Naive thymus-derived CD4-positive, alpha-beta T cell (primary cell): ENCODE measurements at regions not wholly inside any gene's neighbourhood (a gene's known extent, or its start where the extent isn't known, plus 50 kb on each side); places are given as distances from the start of the nearest gene placed in this dataset.
"Not testable (repeated sequence)": the region's sequence is repeated elsewhere in the genome, so short reads cannot be mapped to it uniquely, and the experiment has no call there.

Source experiments
- ATAC-seq: fragments of 150-1000 bp; cut with Tn5 transposase; 2 replicates; pipeline ENCODE4 v1.10.0; 2021; ENCODE audit warnings: mild to moderate bottlenecking, moderate library complexity
- CTCF ChIA-PET: fragments of 350-600 bp; sonication (Branson Sonifier 250); formaldehyde crosslinking; loops from one replicate; lab custom pipeline; 2021; ENCODE audit warnings: antibody characterized with exemption; lab: Charles Lee
- POLR2A ChIA-PET: fragments of 350-600 bp; sonication (Branson Sonifier 250); formaldehyde crosslinking; loops from one replicate; lab custom pipeline; 2021; ENCODE audit warnings: antibody characterized with exemption, inconsistent platforms; lab: Charles Lee
- DNase-seq, 9 donors: peaks; one replicate each; pipeline versions ENCODE4 v3.0.0 to v3.0.0-alpha.2; 2020 to 2022; ENCODE audit warnings: mixed read lengths in 1 of 9
- H3K27ac ChIP-seq: one replicate; pipeline ENCODE4 v1.7.0; 2013; ENCODE audit warnings: mild to moderate bottlenecking, low read depth, low read length, moderate library complexity
- H3K27me3 ChIP-seq, 2 donors: one replicate each; pipeline ENCODE4 v1.7.0; 2013; ENCODE audit warnings: low read length in 2 of 2, mild to moderate bottlenecking in 2 of 2, moderate library complexity in 2 of 2; ENCODE audit not compliant: control insufficient read depth in 2 of 2, insufficient read depth in 2 of 2
- H3K36me3 ChIP-seq, 3 experiments: 1 replicate in 2 of 3; 2 replicates in 1 of 3; pipeline ENCODE4 v1.7.0; 2013; ENCODE audit warnings: low read length in 3 of 3, mild to moderate bottlenecking in 3 of 3, moderate library complexity in 1 of 3; ENCODE audit not compliant: insufficient read depth in 3 of 3, control insufficient read depth in 2 of 3
- H3K4me1 ChIP-seq, 2 donors: one replicate each; pipeline ENCODE4 v1.7.0; 2013; ENCODE audit warnings: low read length in 2 of 2, mild to moderate bottlenecking in 2 of 2, moderate library complexity in 1 of 2; ENCODE audit not compliant: control insufficient read depth in 2 of 2, insufficient read depth in 2 of 2
- H3K4me3 ChIP-seq: 2 replicates; pipeline ENCODE4 v1.7.0; 2013; ENCODE audit warnings: mild to moderate bottlenecking, low read length
- H3K9me3 ChIP-seq, 3 experiments: 1 replicate in 2 of 3; 2 replicates in 1 of 3; pipeline ENCODE4 v1.7.0; 2013; ENCODE audit warnings: low read length in 3 of 3; ENCODE audit not compliant: control insufficient read depth in 2 of 3
- H3K27ac Mint-ChIP-seq, 9 donors: one replicate each; pipeline ENCODE4 v1.8.0; 2020 to 2022; ENCODE audit warnings: mixed read lengths in 9 of 9, mild to moderate bottlenecking in 8 of 9, moderate library complexity in 5 of 9, inconsistent platforms in 2 of 9
- H3K27me3 Mint-ChIP-seq, 5 donors: one replicate each; pipeline ENCODE4 v1.8.0; 2021 to 2022; ENCODE audit warnings: mixed read lengths in 5 of 5, mild to moderate bottlenecking in 1 of 5
- H3K36me3 Mint-ChIP-seq, 5 donors: one replicate each; pipeline ENCODE4 v1.8.0; 2020 to 2022; ENCODE audit warnings: mixed read lengths in 5 of 5, mild to moderate bottlenecking in 3 of 5, inconsistent platforms in 1 of 5
- H3K4me1 Mint-ChIP-seq, 7 donors: one replicate each; pipeline ENCODE4 v1.8.0; 2020 to 2022; ENCODE audit warnings: mixed read lengths in 7 of 7, mild to moderate bottlenecking in 3 of 7, inconsistent platforms in 1 of 7
- H3K4me3 Mint-ChIP-seq, 10 donors: one replicate each; pipeline ENCODE4 v1.8.0; 2020 to 2022; ENCODE audit warnings: mild to moderate bottlenecking in 10 of 10, mixed read lengths in 10 of 10, moderate library complexity in 6 of 10, inconsistent platforms in 2 of 10
- H3K9me3 Mint-ChIP-seq, 11 donors: one replicate each; pipeline ENCODE4 v1.8.0; 2020 to 2022; ENCODE audit warnings: mixed read lengths in 11 of 11, mild to moderate bottlenecking in 4 of 11, inconsistent platforms in 1 of 11, moderate library complexity in 1 of 11
- intact Hi-C, 2 donors: fragments of 100-400 bp; cut with micrococcal nuclease; formaldehyde crosslinking; loops; one replicate each; pipeline ENCODE4 v1.15.1; 2023

- DNase-seq (no peak), ATAC-seq (no peak)
- Mint-ChIP-seq H3K9me3 (peaks cover 0 to 39% (median 6%) of the 10 kb centered on the region in 11 donors), H3K36me3 (no peaks in the 10 kb centered on the region), H3K27ac (no peak overlapping the region), H3K4me1 (no peaks in the 10 kb centered on the region), H3K27me3 (peaks cover 0 to 7% (median 0%) of the 10 kb centered on the region in 5 donors), H3K4me3 (no peak overlapping the region)
- ChIA-PET CTCF (no interaction called here), POLR2A (no interaction called here)
- no peaks in the 10 kb centered on the region for H3K4me1 ChIP-seq
- intact Hi-C loops, result no loop called here
- no peaks in the 10 kb centered on the region for H3K27me3 ChIP-seq
- H3K36me3 ChIP-seq, result no peaks in the 10 kb centered on the region
- no peak overlapping the region for H3K27ac ChIP-seq
- H3K9me3 ChIP-seq, result no peaks in the 10 kb centered on the region
- H3K4me3 ChIP-seq, result no peak overlapping the region
Observed at GRCh38 chr16:59470556-59470955, 736.4 kb upstream of the GOT2 start.

- H3K4me3 Mint-ChIP-seq, result no peak overlapping the region
- H3K4me1 Mint-ChIP-seq, result no peaks in the 10 kb centered on the region
- intact Hi-C loops, result no loop called here
- H3K27ac Mint-ChIP-seq, result no peak overlapping the region
- peaks cover 0 to 34% (median 6%) of the 10 kb centered on the region in 11 donors for H3K9me3 Mint-ChIP-seq
- Histone ChIP-seq H3K27ac (no peak overlapping the region), H3K36me3 (no peaks in the 10 kb centered on the region), H3K9me3 (no peaks in the 10 kb centered on the region), H3K4me3 (no peak overlapping the region), H3K27me3 (no peaks in the 10 kb centered on the region), H3K4me1 (no peaks in the 10 kb centered on the region)
- no peak for DNase-seq
- no peak for ATAC-seq
- CTCF ChIA-PET, result no interaction called here
- H3K27me3 Mint-ChIP-seq, result peaks cover 0 to 7% (median 0%) of the 10 kb centered on the region in 5 donors
- POLR2A ChIA-PET, result no interaction called here
- no peaks in the 10 kb centered on the region for H3K36me3 Mint-ChIP-seq
Observed at GRCh38 chr16:59469266-59469665, 735.1 kb upstream of the GOT2 start.

- Mint-ChIP-seq H3K27ac (no peak overlapping the region), H3K9me3 (peaks cover 0 to 36% (median 2%) of the 10 kb centered on the region in 11 donors), H3K4me1 (peaks cover 0 to 5% (median 0%) of the 10 kb centered on the region in 7 donors), H3K27me3 (peaks cover 0 to 2% (median 0%) of the 10 kb centered on the region in 5 donors), H3K4me3 (no peak overlapping the region), H3K36me3 (no peaks in the 10 kb centered on the region)
- H3K27me3 ChIP-seq, result no peaks in the 10 kb centered on the region
- H3K36me3 ChIP-seq, result no peaks in the 10 kb centered on the region
- POLR2A ChIA-PET, result no interaction called here
- intact Hi-C loops, result no loop called here
- no peaks in the 10 kb centered on the region for H3K4me1 ChIP-seq
- CTCF ChIA-PET, result no interaction called here
- no peak for DNase-seq
- no peak overlapping the region for H3K4me3 ChIP-seq
- H3K27ac ChIP-seq, result no peak overlapping the region
- H3K9me3 ChIP-seq, result no peaks in the 10 kb centered on the region
- no peak for ATAC-seq
Observed at GRCh38 chr16:59463776-59464175, 729.7 kb upstream of the GOT2 start.

- Histone ChIP-seq H3K27me3 (no peaks in the 10 kb centered on the region), H3K36me3 (no peaks in the 10 kb centered on the region), H3K4me3 (no peak overlapping the region), H3K27ac (no peak overlapping the region), H3K9me3 (no peaks in the 10 kb centered on the region), H3K4me1 (no peaks in the 10 kb centered on the region)
- H3K4me1 Mint-ChIP-seq, result peaks cover 0 to 5% (median 0%) of the 10 kb centered on the region in 7 donors
- POLR2A ChIA-PET, result no interaction called here
- intact Hi-C loops, result no loop called here
- peaks cover 0 to 28% (median 0%) of the 10 kb centered on the region in 11 donors for H3K9me3 Mint-ChIP-seq
- no peaks in the 10 kb centered on the region for H3K36me3 Mint-ChIP-seq
- no peak overlapping the region for H3K4me3 Mint-ChIP-seq
- DNase-seq, result no peak
- ATAC-seq, result no peak
- CTCF ChIA-PET, result no interaction called here
- H3K27me3 Mint-ChIP-seq, result peaks cover 0 to under 1% (median 0%) of the 10 kb centered on the region in 5 donors
- no peak overlapping the region for H3K27ac Mint-ChIP-seq
Observed at GRCh38 chr16:59459806-59460205, 725.7 kb upstream of the GOT2 start.

GRCh38 chr16:59455497-59455896 lies 721.4 kb upstream of the GOT2 start:
- H3K36me3 Mint-ChIP-seq, result no peaks in the 10 kb centered on the region

GRCh38 chr16:59450513-59450912 lies 716.4 kb upstream of the GOT2 start:
- H3K27me3 ChIP-seq, H3K36me3 ChIP-seq, DNase-seq, ATAC-seq, CTCF ChIA-PET, intact Hi-C loops, H3K4me3 ChIP-seq, H3K9me3 ChIP-seq, POLR2A ChIA-PET, H3K4me3 Mint-ChIP-seq, H3K27ac Mint-ChIP-seq, H3K27ac ChIP-seq, H3K4me1 Mint-ChIP-seq, H3K4me1 ChIP-seq, H3K36me3 Mint-ChIP-seq: not testable (repeated sequence)
- Mint-ChIP-seq H3K9me3 (peaks cover 0 to 39% (median 14%) of the 10 kb centered on the region in 11 donors), H3K27me3 (peaks cover 0 to 19% (median 0%) of the 10 kb centered on the region in 5 donors)

More at GRCh38 chr16:59455497-59455896, 721.4 kb upstream of the GOT2 start:
- Histone ChIP-seq H3K4me3 (no peak overlapping the region), H3K36me3 (no peaks in the 10 kb centered on the region), H3K27ac (no peak overlapping the region), H3K4me1 (no peaks in the 10 kb centered on the region), H3K9me3 (no peaks in the 10 kb centered on the region), H3K27me3 (no peaks in the 10 kb centered on the region)
- H3K4me3 Mint-ChIP-seq, result no peak overlapping the region
- POLR2A ChIA-PET, result no interaction called here
- CTCF ChIA-PET, result no interaction called here
- peaks cover 0 to 19% (median 0%) of the 10 kb centered on the region in 5 donors for H3K27me3 Mint-ChIP-seq
- no peak overlapping the region for H3K27ac Mint-ChIP-seq
- no peak for ATAC-seq
- intact Hi-C loops, result no loop called here
- peaks cover 0 to under 1% (median 0%) of the 10 kb centered on the region in 7 donors for H3K4me1 Mint-ChIP-seq
- no peak for DNase-seq
- H3K9me3 Mint-ChIP-seq, result peaks cover 0 to 39% (median 4%) of the 10 kb centered on the region in 11 donors

- intact Hi-C loops, result no loop called here
- ATAC-seq (no peak), DNase-seq (no peak)
- no peaks in the 10 kb centered on the region for H3K27me3 Mint-ChIP-seq
- CTCF ChIA-PET, result no interaction called here
- H3K27ac ChIP-seq, result no peak overlapping the region
- no peaks in the 10 kb centered on the region for H3K4me1 ChIP-seq
- POLR2A ChIA-PET, result no interaction called here
- no peak overlapping the region for H3K27ac Mint-ChIP-seq
- no peaks in the 10 kb centered on the region for H3K9me3 ChIP-seq
- no peaks in the 10 kb centered on the region for H3K36me3 ChIP-seq
- H3K9me3 Mint-ChIP-seq, result peaks cover 0 to 15% (median 4%) of the 10 kb centered on the region in 11 donors
- H3K4me3 Mint-ChIP-seq, result no peak overlapping the region
- H3K36me3 Mint-ChIP-seq, result no peaks in the 10 kb centered on the region
- no peaks in the 10 kb centered on the region for H3K27me3 ChIP-seq
- no peak overlapping the region for H3K4me3 ChIP-seq
- H3K4me1 Mint-ChIP-seq, result no peaks in the 10 kb centered on the region
Observed at GRCh38 chr16:59440502-59440901, 706.4 kb upstream of the GOT2 start.
